ENCODE measurements at regions not wholly inside any gene's neighbourhood (a gene's known extent, or its start where the extent isn't known, plus 50 kb on each side); places are given as distances from the start of the nearest gene placed in this dataset.

DNA sequence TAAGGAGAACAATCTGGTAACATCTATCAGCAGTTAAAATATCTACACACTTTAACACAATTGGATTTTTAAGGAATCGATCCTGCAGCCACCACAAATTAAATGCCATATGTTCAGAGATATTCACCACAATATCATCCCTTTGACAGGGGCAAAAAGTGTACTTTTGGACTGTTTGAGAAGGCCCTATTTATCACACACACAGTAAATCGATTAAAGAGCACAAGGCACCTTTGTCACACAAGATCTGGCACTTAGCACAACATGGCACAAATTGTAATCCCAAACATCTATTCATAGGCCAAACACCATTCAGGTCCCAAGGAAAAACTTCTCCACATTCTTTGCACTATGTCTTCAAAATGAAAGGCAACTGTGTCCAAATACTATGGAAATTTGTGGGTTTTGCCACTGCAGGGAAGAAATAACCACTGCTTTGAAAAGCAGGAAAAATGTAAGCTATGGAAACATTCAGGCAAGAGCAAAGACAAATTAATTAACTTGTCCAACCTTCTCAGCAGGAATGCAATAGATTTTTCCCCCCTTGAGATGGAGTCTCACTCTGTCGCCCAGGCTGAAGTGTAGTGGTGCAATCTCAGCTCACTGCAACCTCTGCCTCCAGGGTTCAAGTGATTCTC is 282.5 kb upstream of the TMPO start:
- no peak for TF ChIP-seq SUZ12 (IDR thresholded peaks at IDR 0.05)
- no peak for TF ChIP-seq ZNF384 (IDR thresholded peaks at IDR 0.05)
- no peak for TF ChIP-seq NFRKB (IDR thresholded peaks at IDR 0.05)
- TF ChIP-seq ELF4 (IDR thresholded peaks at IDR 0.05) = no peak
- TF ChIP-seq CTBP1 (IDR thresholded peaks at IDR 0.05; ENCODE audit: borderline replicate concordance) = no peak
- TF ChIP-seq PKNOX1 (IDR thresholded peaks at IDR 0.05) = no peak
- TF ChIP-seq TARDBP (IDR thresholded peaks at IDR 0.05) = no peak
- TF ChIP-seq FOXA1 (IDR thresholded peaks at IDR 0.05) = no peak
